ENCODE measurements at regions not wholly inside any gene's neighbourhood (a gene's known extent, or its start where the extent isn't known, plus 50 kb on each side); places are given as distances from the start of the nearest gene placed in this dataset.

GRCh38 chr18:69291044-69291443, 109.6 kb upstream of the DOK6 start:
- ATAC-seq = no peak
- intact Hi-C loops (cut with DNase I) = no loop called here

GRCh38 chr18:69291755-69292154, 108.9 kb upstream of the DOK6 start:
- intact Hi-C loops (cut with DNase I) = no loop called here
- DNase-seq (ENCODE audit: low spot score) = no peak
- ATAC-seq = no peak

More at GRCh38 chr18:69291044-69291443, 109.6 kb upstream of the DOK6 start:
- DNase-seq (ENCODE audit: low spot score) = no peak

GRCh38 chr18:69300185-69300584, 100.5 kb upstream of the DOK6 start:
- intact Hi-C loops (cut with DNase I) = no loop called here
- no peak for DNase-seq (ENCODE audit: low spot score)
- ATAC-seq = no peak

- ATAC-seq = no peak
- DNase-seq (ENCODE audit: low spot score) = no peak
These were observed 92.1 kb upstream of the DOK6 start for GRCh38 chr18:69308619-69309018.

GRCh38 chr18:69326094-69326493, 74.6 kb upstream of the DOK6 start:
- intact Hi-C loops (cut with DNase I) = no loop called here
- no peak for ATAC-seq
- DNase-seq (ENCODE audit: low spot score) = no peak

More at GRCh38 chr18:69308619-69309018, 92.1 kb upstream of the DOK6 start:
- intact Hi-C loops (cut with DNase I) = no loop called here

- ATAC-seq = peak; percentile 15
- no peak for DNase-seq (ENCODE audit: low spot score)
- intact Hi-C loops (cut with DNase I) = no loop called here
These were observed 72.6 kb upstream of the DOK6 start for GRCh38 chr18:69328086-69328485.

GRCh38 chr18:69330385-69331005, 70.2 kb upstream of the DOK6 start:
- ATAC-seq = no peak
- intact Hi-C loops (cut with DNase I) = no loop called here
- DNase-seq (ENCODE audit: low spot score) = no peak

- no peak for ATAC-seq
- DNase-seq (ENCODE audit: low spot score) = no peak
- intact Hi-C loops (cut with DNase I) = no loop called here
These were observed 50.6 kb upstream of the DOK6 start for GRCh38 chr18:69349912-69350597.
